Hippocampal formation (tissue), 2 donors: ENCODE measurements at regions not wholly inside any gene's neighbourhood (a gene's known extent, or its start where the extent isn't known, plus 50 kb on each side); places are given as distances from the start of the nearest gene placed in this dataset.
"Not testable (repeated sequence)": the region's sequence is repeated elsewhere in the genome, so short reads cannot be mapped to it uniquely, and the experiment has no call there.

ENCODE experiments used
- DNase-seq, 2 donors: peaks; one replicate each; lab custom pipeline; 2025; lab: John Stamatoyannopoulos, UW

DNA sequence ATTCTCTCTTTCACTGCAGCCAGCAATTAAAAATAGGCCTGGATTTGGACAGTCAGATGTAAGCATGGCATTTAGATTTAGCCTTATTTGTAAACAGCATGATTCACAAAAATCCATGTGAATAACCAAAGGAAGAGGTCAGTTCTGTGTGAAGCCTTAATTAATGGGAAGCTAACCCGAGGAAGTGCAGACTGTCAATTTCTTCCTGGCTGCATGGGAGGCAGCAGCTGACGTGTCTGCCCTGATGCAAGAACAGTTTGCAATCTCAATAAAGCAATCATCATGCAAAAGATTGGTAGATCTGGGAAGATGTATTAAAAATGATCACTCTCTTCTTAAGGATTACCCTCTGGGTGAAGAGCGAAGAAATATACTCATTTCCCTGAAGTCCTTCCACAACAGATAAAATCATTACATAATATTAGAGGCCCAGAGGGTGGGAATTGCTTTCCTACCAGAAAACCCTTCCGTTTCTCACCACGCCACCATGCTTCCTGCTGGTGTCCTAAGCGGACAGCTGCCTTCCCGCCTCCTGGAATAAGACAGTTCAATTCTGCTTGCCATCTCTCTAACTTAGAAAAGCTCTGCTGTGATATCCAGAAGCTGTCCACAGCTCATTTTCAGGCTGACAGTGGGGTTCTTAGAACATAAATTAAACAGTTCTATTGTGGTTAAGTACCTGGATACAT, 526.7 kb upstream of the NRP1 start:
- DNase-seq, result no peak

DNA sequence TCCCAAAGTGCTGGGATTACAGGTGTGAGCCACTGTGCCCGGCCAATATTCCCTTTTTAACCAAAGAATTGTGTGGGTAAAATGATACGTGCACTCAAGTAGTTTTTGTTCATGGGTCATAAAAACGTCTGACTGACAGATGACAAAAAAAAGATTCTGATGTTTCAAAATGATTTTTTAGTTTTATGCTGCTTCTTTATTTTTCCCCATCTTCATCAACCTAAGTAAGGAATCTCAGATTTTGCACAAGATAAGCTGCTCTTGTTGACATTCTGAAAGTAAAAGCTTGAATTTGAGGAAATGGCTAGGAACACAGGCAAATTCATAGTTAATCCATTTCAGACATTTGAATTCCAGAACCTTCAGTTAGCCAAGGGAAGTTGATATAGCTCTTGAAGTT, 526.1 kb upstream of the NRP1 start:
- no peak for DNase-seq

DNA sequence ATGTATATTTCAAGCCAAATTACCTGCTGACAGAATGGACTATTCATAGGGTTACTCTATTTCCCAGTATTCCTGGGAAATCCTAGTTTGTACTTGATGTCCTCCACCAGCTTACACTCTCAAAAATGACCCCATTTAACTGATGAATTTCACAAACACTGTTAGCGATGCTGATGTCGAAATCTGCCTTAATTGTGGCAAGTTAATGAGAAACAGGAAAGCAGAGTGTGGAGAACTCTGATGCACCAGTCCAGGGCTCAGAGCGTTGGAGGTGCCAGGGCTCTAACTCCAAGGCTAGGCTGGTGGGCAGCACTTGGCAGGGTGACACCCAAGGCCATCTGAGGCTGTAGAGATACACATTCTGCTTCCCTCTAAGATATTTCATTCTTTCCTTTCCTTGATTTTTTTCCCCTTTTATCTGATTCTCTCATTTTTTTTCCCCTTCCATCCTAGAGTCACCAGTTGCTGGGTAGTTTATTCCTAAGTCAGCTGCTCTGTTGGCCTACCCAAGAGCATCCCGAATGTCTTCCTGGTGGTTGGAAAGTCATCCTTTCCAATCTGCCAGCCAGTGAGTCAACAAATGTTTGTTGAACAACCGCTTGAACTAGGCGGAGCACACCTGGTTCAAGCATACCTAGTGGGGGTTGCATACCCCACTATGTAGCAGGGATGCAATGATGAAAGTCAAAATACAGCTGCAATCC, 525.0 kb upstream of the NRP1 start:
- DNase-seq, result no peak

DNA sequence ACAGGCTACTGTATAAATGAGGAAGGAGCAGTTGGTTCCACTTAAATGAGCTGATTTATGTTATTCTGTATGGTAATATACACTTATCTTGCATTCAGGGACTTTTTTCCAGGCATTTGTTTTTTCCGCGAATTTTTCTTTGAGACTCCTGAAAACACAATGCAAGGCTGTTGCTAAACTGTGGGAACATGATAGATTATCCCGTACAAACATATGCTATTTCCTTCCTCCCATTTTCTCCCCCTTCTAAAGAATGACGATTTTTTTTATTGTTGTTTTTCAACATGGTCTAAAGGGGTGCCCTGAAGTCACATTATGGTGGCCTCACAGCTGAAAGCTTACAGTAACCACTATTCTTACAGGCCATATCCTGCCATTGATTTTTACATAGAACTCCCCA, 523.9 kb upstream of the NRP1 start:
- no peak for DNase-seq

DNA sequence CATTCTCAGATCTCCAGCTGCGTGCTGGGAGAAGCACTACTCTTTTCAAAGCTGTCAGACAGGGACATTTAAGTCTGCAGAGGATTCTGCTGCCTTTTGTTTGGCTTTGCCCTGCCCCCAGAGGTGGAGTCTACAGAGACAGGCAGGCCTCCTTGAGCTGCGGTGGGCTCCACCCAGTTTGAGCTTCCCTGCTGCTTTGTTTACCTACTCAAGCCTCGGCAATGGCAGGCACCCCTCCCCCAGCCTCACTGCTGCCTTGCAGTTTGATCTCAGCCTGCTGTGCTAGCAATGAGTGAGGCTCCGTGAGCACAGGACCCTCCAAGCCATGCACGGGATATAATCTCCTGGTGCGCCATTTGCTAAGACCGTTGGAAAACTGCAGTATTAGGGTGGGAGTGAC, 518.8 kb upstream of the NRP1 start:
- not testable (repeated sequence) for DNase-seq

DNA sequence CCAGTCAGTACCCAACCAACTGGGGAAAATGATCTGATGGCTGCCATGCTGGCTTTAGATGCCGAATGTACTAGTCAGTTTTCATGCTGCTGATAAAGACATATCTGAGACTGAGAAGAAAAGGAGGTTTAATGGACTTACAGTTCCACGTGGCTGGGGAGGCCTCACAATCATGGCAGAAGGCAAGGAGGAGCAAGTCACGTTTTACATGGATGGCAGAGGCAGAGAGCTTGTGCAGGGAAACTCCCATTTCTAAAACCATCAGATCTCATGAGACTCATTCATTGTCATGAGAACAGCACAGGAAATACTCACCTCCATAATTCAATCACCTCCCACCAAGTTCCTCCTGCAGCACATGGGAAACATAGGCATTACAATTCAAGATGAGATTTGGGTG, 508.9 kb upstream of the NRP1 start:
- DNase-seq, result no peak

DNA sequence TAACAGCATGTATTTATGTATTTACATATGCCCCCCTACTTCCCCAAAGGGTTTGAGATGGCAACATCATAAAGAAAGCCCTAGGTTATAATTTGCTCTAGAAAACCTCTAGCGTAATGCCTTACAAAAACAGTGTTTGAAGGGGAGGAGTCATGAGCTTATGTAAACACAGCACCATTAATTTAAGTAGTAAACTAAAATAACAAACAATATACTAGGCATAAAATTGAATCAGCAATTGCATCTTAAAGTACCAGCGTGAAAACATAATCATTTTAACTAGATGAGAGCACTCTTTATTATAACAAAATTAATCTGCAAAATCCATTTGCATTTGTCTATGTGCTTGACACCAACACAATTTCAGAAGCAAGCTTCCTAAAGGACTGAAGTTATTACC, 507.2 kb upstream of the NRP1 start:
- no peak for DNase-seq

DNA sequence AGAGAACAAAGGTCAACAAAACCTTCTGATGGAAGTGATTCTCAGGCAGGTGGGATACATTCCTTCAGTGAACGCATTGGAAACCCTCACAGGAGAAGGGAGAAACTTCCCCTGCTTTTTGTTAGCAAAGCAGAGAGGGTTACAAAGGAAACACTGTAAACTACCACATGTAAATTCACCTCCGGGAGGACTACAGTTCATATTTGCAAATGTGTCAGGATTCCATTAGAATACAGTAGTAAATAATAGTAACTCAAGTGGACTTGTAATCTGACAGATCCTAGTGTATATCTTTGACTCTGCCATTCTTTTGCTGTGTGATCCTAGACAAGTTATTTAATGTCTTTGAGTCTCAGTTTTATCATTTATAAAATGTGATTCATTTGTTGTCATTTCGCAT, 504.3 kb upstream of the NRP1 start:
- DNase-seq, result no peak

DNA sequence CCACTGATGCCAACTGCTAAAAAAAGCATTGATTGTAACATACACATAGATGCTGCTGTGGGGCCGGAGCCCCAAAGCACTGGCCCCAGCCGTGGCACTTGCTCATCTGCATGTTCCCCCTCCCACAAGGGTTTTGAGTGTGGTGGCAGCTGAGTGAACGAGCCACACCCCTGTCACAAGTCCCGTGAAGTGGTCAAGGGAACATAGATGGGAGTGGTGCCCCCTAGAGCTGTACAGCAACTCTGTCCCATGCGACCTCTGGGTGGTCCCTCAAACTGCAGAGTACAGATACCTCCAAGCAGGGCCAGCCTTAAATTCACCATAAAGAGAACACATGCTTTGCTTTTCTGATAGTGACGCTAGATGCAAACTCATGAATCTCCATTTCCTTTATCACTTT, 503.3 kb upstream of the NRP1 start:
- DNase-seq, result no peak

DNA sequence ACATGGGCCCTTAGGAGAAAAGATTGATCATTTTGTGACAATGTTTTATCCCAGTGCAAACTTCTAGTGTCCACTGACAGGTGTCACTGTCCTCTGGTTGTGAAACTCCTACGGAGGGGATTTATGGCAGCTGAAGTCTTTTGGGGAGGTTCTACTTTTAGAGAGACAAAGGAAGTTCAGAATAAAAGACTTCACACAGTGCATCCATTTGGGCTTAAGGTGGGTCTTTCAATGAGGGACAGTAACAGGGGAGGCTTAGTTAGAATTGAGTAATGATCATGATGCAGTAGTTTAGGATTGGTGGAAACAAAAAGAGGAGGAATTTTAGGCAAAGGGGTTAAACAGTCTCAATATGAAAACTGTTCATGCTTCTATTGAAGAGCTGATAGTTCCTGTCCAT, 501.1 kb upstream of the NRP1 start:
- DNase-seq, result no peak

DNA sequence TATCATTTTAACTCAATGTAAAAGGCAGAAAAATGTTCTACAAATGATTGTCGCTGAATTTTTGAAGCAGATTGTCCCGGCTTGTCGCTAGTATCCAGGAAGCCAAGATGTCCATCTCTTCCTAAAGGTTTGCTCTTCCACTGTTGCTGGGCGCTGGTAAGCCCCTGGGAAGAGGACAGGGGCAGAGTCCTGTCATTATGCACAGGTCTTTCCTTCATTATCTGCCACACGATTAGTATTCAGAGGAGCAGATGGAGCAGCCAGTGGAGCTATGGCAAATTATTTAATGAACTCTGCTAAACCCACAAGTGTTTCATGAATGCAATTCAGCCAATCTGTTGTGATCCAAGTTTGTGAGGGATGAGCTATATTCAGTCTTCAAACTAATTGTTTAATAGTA, 499.1 kb upstream of the NRP1 start:
- peak in 1 of 2 donors; percentile 12 for DNase-seq

DNA sequence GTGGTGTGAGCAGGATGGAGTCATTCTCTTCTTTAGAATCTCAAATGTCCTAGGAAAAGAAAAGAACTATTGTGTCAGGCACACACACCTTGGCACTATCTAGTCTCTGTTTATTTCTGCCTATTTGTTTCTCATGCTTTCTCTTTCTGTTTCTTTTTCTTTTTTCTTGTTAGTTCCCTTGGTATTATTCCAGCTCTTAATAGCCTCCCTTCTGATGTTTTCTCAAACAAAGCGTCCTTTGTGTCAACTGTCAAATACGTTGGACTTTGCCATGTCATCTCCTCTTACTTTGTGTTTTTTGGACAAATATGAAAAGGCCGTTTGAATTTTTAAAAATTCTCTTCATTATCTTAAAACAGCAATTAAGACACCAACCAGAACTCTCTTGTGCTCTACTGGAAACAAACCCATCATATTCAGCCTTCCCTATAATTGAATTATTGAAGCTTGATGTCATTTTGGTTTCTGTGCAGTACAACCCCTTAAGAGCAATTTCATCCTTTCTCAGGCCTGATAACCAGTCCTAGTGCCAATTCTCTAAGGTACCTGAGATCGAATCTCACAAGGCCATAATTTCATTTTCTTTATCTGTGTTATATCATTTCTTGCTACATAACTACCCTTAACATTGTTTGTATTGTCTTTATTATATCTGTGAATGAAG, 497.8 kb upstream of the NRP1 start:
- DNase-seq, result peak in 1 of 2 donors; percentile 5

DNA sequence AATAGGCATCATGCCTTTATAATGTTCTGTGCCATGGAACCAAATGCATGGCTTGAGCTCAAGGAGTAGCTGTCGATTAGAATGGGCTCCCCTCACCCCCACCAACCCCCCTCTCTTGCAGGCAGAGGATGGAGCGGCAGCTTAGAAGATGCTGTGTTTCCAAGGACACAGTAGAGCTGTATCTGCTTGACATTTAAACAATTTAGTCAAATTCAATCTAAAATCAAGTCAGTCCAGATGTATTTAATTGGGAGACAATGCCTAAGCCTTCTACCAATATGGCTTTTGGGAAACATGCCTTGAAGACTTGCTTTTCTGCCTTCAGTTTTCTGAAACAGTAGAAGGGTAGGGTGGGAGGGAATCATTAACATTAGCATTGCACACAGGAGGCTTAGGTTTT, 497.1 kb upstream of the NRP1 start:
- DNase-seq, result no peak

DNA sequence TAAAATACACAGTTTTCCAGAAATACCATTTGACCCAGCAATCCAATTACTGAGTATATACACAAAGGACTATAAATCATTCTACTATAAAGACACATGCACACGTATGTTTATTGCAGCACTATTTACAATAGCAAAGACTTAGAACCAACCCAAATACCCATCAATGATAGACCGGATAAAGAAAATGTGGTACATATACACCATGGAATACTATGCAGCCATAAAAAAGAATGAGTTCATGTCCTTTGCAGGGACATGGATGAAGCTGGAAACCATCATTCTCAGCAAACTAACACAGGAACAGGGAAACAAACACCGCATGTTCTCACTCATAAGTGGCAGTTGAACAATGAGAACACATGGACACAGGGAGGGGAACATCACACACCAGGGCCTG, 495.4 kb upstream of the NRP1 start:
- DNase-seq, result not testable (repeated sequence)

DNA sequence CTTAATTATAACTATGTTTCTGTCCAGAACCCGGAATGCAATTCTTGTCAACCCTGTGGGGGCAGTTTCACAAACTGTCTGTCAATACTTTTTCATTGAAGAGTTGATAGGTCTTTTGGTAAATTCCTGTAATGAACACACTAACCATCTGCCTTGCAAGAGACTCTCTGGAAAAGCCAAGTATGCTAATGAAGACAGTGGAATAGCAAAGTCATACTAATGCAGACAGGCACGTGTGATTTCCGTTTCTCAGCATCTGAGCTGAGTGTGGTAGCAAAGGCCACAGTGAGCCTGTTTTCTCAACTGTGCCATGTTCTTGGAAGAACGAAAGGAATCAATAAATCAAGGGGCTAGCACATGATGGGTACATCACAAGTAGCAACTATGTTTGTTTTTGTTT, 494.1 kb upstream of the NRP1 start:
- no peak for DNase-seq

DNA sequence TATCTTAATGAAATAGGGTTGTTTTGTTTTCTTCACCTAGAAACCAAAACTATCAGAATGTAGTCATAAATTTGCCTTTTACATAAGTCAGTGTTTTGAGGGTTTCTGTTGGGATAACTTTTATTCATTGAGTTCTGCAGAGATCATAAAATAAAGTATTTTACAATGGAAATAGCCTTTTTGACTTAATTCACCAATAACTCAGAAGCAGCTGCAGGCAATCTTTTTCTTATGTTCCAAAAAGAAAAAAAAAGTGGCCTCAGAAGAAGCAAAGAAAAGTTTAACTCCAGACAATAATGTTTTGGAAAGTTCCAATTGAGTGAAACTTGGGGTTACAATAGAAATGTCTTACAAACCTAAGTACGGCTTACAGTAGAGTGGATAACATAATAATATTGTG, 491.7 kb upstream of the NRP1 start:
- no peak for DNase-seq

DNA sequence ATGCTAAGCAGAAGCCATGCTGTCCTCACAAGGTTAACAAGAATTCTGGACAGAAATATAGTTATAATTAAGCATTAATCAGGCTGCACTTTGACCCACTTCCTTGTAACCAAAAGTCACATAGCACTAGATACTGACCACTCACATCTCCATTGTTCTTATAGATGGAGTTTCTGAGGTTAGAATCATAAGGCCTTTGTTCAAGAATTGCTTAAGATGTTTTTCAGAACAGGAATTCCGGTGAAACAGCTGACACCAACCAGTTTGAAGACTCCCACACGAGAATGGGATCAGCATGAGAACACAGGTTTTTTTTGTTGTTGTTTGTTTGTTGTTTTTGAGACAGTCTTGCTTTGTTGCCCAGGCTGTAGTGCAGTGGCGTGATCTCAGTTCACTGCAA, 488.3 kb upstream of the NRP1 start:
- no peak for DNase-seq

DNA sequence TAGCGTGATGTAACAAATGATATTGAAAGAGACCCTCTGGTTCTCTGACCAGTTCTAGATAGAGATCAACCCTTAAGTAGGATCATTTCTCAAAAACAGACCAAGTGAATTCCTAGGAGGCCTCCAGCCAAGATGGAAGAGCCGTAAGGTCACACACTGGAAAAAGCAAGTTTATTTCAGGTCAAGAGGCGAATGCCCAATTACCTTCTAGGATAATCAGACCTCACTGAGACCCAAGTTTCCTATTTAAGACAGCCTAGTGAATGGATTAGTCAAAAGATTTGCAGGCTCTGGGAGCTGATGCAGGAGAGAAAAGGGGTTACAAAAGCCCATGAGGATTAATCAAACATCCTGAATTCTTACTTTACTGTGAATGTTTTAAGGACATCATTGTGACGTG, 486.1 kb upstream of the NRP1 start:
- DNase-seq, result no peak

DNA sequence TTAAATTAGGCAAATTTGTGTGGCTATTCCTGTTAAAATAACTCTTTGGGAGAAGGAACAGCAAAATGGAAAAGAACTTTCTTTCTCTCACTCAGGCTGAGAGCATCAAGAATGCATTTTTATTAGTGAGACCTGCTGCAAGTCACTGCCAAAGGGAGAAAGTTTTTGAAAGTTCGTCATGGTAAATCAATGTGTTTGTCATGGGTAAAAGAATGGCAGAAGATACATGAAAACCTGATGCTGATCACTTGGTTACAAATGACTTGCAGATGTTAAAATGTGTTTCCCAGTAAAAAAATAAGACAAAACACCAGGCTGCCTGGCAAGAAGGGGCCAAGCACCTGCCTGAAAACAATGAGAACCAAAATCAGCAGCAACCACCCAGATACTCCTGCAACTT, 484.7 kb upstream of the NRP1 start:
- DNase-seq, result no peak

DNA sequence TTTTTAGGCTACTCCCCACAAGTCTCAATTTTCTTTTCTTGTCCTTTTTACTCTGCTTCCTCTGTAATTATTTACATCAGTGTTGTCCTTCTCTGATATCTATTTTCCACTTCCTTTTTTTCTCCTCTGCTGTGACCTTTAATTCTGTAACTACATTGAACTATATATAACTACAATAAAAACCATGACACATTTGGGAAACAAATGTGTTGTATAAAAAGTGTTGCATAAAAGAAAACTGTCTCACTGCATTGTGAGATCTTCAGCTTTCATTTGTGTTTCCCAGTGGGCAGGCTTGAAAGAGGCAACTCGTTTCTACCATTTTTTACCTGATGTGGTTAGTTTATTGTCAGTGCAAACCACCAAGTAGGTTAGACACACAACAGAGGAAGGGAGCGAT, 483.9 kb upstream of the NRP1 start:
- no peak for DNase-seq

DNA sequence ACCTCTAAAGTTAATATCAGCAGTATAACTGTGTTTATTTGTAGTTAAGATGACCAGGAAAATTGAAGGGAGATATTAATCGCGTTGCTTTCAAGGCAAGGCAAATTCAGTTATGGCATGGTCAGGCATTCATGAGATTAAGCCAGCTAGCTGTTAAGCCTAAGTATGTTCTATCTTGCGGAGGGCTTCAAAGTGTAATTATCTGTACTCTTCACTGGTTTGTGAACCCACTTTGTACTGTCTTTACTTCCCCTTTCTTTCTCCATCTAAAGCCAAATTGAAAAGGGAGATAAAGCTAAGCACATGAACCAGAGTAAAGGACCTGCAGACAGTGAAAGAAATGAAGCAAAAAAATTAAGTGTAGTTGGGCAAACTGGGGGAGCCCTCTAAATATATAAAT, 483.1 kb upstream of the NRP1 start:
- DNase-seq, result no peak

DNA sequence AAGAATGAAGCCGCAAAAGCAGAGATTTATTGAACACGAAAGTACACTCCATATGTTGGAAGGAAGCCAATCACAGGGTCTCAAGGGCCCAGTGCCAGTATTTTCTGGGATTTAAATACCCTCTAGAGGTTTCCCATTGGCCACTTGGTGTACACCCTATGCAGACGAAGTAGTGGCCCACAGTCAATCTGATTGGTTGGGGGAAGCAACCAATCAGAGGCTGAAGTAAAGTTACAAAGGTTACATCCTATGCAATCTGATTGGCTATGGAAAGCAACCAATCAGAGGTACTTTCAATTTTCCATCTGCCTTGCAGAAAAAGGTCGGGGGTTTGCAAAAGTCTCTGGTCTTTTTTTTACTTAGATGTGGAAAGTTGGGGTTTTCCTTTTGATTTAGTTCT, 481.3 kb upstream of the NRP1 start:
- no peak for DNase-seq

DNA sequence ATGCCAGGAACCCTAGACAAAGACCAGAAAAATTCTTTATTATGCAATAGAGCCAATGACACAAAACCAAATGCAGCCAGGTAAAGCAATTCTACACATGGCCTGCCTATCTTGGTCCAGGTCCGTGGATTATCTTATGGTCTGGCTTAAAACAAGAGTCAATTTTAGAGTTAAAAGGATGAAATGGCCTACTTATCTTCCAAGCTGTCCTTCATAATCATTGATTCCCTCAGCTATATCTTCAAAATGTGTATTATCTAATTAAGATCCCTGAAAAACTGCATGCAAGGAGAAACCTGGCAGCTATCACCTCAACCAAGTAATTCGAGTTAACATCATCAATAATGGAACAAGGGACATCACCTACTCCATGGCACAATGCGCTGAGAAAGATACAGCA, 479.4 kb upstream of the NRP1 start:
- DNase-seq, result no peak

DNA sequence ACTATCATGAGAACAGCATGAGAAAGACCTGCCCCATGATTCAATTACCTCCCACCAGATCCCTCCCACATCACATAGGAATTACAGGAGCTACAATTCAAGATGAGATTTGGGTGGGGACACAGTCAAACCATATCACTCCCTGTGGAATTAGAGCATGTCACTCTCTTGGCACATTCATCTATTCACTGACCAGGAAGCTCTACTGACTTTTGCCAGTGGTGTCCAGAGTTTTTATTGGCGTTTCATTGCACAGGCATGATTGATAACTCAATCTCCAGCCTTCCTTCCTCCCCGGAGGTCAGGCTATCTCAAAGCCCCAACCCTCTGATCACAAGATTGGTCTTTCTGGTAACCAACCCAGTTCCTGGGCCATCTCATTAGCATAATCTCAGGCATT, 478.9 kb upstream of the NRP1 start:
- no peak for DNase-seq
